Parathyroid adenoma (tissue), 2 donors: ENCODE measurements at regions not wholly inside any gene's neighbourhood (a gene's known extent, or its start where the extent isn't known, plus 50 kb on each side); places are given as distances from the start of the nearest gene placed in this dataset.
"Not testable (repeated sequence)": the region's sequence is repeated elsewhere in the genome, so short reads cannot be mapped to it uniquely, and the experiment has no call there.

Source experiments
- H2AFZ ChIP-seq: fragments of 300-600 bp; sonication (generic); one replicate; pipeline ENCODE4 v1.7.0; 2017; ENCODE audit warnings: antibody characterized with exemption, mild to moderate bottlenecking
- H3K27ac ChIP-seq: fragments of 300-600 bp; sonication (generic); one replicate; pipeline ENCODE4 v1.7.0; 2017
- H3K27me3 ChIP-seq: fragments of 300-600 bp; sonication (generic); one replicate; pipeline ENCODE4 v1.7.0; 2017; ENCODE audit warnings: low read length; ENCODE audit not compliant: control insufficient read depth, insufficient read depth
- H3K36me3 ChIP-seq: fragments of 300-600 bp; sonication (generic); one replicate; pipeline ENCODE4 v1.7.0; 2017; ENCODE audit warnings: low read length; ENCODE audit not compliant: control insufficient read depth, insufficient read depth
- H3K4me1 ChIP-seq: fragments of 300-600 bp; sonication (generic); one replicate; pipeline ENCODE4 v1.7.0; 2017; ENCODE audit warnings: control low read depth
- H3K4me2 ChIP-seq: fragments of 300-600 bp; sonication (generic); one replicate; pipeline ENCODE4 v1.7.0; 2017; ENCODE audit warnings: low read length
- H3K4me3 ChIP-seq: fragments of 300-600 bp; sonication (generic); one replicate; pipeline ENCODE4 v1.7.0; 2017; ENCODE audit warnings: low read depth, low read length
- H3K79me2 ChIP-seq: fragments of 300-600 bp; sonication (generic); one replicate; pipeline ENCODE4 v1.7.0; 2017; ENCODE audit warnings: control low read depth
- H3K9ac ChIP-seq: fragments of 300-600 bp; sonication (generic); one replicate; pipeline ENCODE4 v1.7.0; 2017; ENCODE audit warnings: mild to moderate bottlenecking
- H3K9me3 ChIP-seq: fragments of 300-600 bp; sonication (generic); one replicate; pipeline ENCODE4 v1.7.0; 2017; ENCODE audit warnings: low read length; ENCODE audit not compliant: control insufficient read depth
- TF ChIP-seq, protein P1 (sequence below): fragments of 300-600 bp; sonication (generic); IDR thresholded peaks from one replicate; pipeline ENCODE4 v1.7.0; 2017; ENCODE audit warnings: antibody characterized with exemption, mild to moderate bottlenecking
- donor health status: primary hyperparathyroidism.

DNA sequence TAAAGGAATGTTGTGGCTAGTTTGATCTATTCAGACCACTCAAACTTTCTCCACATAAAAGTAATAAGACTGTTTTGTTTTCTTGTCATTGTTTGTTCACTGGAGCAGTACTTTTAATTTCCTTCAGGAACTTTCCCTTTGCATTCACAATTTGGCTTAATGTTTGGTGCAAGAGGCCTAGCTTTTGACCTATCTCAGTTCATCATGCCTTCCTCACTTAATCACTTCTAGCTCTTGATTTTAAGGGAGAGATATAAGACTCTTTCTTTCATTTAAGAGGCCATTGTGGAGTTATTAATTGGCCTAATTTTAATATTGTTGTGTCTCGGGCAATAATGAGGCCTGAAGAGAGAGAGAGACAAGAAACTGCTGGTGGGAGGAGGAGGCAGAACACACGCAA, 371.7 kb upstream of the DEPDC1 start:
- Histone ChIP-seq H3K4me2 (no peak overlapping the region), H3K9ac (no peak overlapping the region), H3K4me1 (no peaks in the 10 kb centered on the region), H3K27ac (no peak overlapping the region), H3K36me3 (no peaks in the 10 kb centered on the region), H3K9me3 (no peaks in the 10 kb centered on the region), H3K27me3 (no peaks in the 10 kb centered on the region), H3K79me2 (no peaks in the 10 kb centered on the region), H2AFZ (no peak overlapping the region), H3K4me3 (no peak overlapping the region)
- TF ChIP-seq, protein P1, sequence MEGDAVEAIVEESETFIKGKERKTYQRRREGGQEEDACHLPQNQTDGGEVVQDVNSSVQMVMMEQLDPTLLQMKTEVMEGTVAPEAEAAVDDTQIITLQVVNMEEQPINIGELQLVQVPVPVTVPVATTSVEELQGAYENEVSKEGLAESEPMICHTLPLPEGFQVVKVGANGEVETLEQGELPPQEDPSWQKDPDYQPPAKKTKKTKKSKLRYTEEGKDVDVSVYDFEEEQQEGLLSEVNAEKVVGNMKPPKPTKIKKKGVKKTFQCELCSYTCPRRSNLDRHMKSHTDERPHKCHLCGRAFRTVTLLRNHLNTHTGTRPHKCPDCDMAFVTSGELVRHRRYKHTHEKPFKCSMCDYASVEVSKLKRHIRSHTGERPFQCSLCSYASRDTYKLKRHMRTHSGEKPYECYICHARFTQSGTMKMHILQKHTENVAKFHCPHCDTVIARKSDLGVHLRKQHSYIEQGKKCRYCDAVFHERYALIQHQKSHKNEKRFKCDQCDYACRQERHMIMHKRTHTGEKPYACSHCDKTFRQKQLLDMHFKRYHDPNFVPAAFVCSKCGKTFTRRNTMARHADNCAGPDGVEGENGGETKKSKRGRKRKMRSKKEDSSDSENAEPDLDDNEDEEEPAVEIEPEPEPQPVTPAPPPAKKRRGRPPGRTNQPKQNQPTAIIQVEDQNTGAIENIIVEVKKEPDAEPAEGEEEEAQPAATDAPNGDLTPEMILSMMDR: no peak

DNA sequence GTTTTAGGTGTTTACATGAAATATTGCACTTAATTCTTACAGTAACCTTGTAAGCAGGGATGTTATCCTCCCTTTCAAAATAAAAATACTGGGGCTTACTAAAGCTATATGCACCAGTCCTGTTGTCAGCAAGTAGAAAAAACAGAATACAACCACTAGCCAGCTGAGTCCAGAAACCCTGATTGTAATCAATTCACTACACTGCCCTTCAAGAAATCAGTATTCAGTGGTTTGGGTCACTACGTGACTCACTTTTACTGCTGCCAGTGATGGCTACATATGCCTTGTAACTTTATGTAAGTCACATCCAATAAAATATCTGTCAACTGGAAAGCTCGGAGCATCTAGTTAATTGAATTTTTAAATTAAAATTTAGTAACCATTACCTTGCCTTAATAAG, 376.3 kb upstream of the DEPDC1 start:
- Histone ChIP-seq H3K4me3 (no peak overlapping the region), H3K27me3 (no peaks in the 10 kb centered on the region), H3K4me1 (no peaks in the 10 kb centered on the region), H2AFZ (no peak overlapping the region), H3K9me3 (no peaks in the 10 kb centered on the region), H3K36me3 (no peaks in the 10 kb centered on the region), H3K79me2 (no peaks in the 10 kb centered on the region), H3K9ac (no peak overlapping the region), H3K4me2 (no peak overlapping the region), H3K27ac (no peak overlapping the region)
- TF ChIP-seq, protein P1: no peak

DNA sequence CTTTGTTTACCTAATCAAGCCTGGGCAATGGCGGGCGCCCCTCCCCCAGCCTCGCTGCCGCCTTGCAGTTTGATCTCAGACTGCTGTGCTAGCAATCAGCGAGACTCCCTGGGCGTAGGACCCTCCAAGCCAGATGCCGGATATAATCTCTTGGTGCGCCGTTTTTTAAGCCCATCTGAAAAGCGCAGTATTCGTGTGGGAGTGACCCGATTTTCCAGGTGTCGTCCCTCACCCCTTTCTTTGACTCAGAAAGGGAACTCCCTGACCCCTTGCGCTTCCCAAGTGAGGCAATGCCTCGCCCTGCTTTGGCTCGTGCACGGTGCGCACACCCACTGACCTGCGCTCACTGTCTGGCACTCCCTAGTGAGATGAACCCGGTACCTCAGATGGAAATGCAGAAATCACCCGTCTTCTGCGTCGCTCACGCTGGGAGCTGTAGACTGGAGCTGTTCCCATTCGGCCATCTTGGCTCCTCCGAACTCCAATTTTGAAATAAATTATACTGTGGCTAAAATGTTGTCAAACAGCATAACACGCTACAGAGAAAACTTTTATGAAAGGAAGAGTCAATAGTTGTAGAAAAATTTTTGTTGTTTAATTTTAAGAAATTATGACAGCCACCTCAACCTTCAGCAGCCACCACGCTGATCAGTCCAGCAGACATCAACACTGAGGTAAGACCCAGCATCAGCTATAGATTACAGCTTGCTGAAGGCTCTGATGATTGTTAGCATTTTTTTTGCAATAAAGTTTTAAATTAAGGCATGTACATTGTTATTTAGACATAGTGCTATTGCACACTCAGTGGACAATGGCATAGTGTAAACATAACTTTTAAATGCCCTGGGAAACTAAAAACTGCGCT, 384.7 kb upstream of the DEPDC1 start:
- not testable (repeated sequence) for H3K9me3 ChIP-seq, H3K4me1 ChIP-seq, H3K79me2 ChIP-seq, H3K27ac ChIP-seq, H3K4me2 ChIP-seq, H3K27me3 ChIP-seq, H3K9ac ChIP-seq, H3K36me3 ChIP-seq, H3K4me3 ChIP-seq, H2AFZ ChIP-seq

DNA sequence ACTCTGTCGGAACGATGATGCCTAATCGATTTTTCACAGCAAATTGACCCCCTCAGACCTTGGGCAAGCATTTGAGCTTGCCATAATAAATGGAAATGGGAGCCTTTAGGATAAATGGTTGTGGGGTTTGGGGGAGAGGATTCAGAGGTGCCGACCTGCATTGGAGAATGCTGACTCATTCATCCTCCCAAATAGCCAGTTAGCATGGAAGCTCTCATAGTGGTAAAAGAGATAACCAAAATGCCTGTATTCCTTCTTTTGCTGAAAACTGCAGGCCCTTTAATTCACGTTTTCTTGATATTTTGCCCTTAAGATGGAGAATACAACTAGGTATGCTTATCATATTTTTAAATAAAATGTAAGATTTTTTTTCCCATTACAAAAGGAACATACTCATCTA, 392.6 kb upstream of the DEPDC1 start:
- H3K36me3 ChIP-seq: no peaks in the 10 kb centered on the region
- no peaks in the 10 kb centered on the region for H3K79me2 ChIP-seq
- H3K9ac ChIP-seq: no peak overlapping the region
- H3K9me3 ChIP-seq: no peaks in the 10 kb centered on the region
- H2AFZ ChIP-seq: no peak overlapping the region
- H3K27me3 ChIP-seq: no peaks in the 10 kb centered on the region
- no peaks in the 10 kb centered on the region for H3K4me1 ChIP-seq
- no peak overlapping the region for H3K4me2 ChIP-seq
- no peak overlapping the region for H3K27ac ChIP-seq
- TF ChIP-seq, protein P1: no peak
- H3K4me3 ChIP-seq: no peak overlapping the region

DNA sequence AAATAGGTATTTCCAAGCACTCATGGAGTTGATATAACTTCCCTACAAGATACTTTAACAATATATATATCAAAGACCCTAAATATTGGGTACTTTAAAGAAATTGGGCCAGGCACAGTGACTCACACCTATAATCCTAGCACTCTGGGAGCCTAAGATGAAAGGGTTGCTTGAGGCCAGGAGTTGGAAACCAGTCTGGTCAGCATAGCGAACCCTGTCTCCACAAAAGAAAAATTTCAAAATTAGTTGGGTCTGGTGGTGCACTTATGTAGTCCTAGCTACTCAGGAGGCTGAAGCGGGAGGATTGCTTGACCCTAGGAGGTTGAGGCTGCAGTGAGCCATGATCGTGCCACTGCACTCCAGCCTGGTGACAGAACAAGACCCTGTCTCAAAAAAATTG, 393.9 kb upstream of the DEPDC1 start:
- Histone ChIP-seq H3K9me3 (no peaks in the 10 kb centered on the region), H3K4me3 (no peak overlapping the region), H3K79me2 (no peaks in the 10 kb centered on the region), H3K4me1 (no peaks in the 10 kb centered on the region), H3K4me2 (no peak overlapping the region), H3K9ac (no peak overlapping the region), H3K36me3 (no peaks in the 10 kb centered on the region), H2AFZ (no peak overlapping the region), H3K27ac (no peak overlapping the region), H3K27me3 (no peaks in the 10 kb centered on the region)
- TF ChIP-seq, protein P1: no peak
